Heart left ventricle (tissue), 13 donors: ENCODE measurements at regions not wholly inside any gene's neighbourhood (a gene's known extent, or its start where the extent isn't known, plus 50 kb on each side); places are given as distances from the start of the nearest gene placed in this dataset.

Experiments
- POLR2A ChIP-seq, 2 donors: fragments of 450-650 bp; IDR thresholded peaks; one replicate each; pipeline ENCODE4 v1.6.1; 2017; ENCODE audit warnings: antibody characterized with exemption in 2 of 2, mild to moderate bottlenecking in 2 of 2, moderate library complexity in 2 of 2
- TF ChIP-seq, protein P1 (sequence below), 12 donors: fragments of 200-600 bp; sonication (generic) in 4 of 12; IDR thresholded peaks; one replicate each; pipeline versions ENCODE4 v1.5.0 to v1.8.0; 2018 to 2022; ENCODE audit warnings: antibody characterized with exemption in 12 of 12, mild to moderate bottlenecking in 5 of 12
- donor health status: ischemic (EF 13 %, LVEDD 7.1; RV severe dilation, severe dysfunction).
- donor health status: DM: no; HTN: yes; CAD: no.
- donor health status: DM: no; HTN: no; CAD: no.
- donor health status: ischemic (EF 25% LVEDD 6.9; RV normal size, moderate dysfunction).
- donor health status: ischemic (EF 25% LVEDD 5.7; RV mildly dilated, moderate dysfunction).
- donor health status: ischemic (EF 35%, LVEDD 5.7; RV mildly dilated, moderate dysfunction).
- donor health status: nonischemic (EF 11% LVEDD 7.7; RV severe dilation, severe dysfunction).
- donor health status: DM: yes; HTN: yes; CAD: no.
- donor health status: PGD.
- donor health status: ischemic (EF 29% LVEDD 5.4; RV normal size, mild dysfunction).
- donor health status: nonischemic (EF 23%, LVEDD 6.1; RV moderate dilation, normal function).

GRCh38 chr1:11594625-11595024, 59.6 kb downstream of the FBXO2 start:
- TF ChIP-seq, protein P1, sequence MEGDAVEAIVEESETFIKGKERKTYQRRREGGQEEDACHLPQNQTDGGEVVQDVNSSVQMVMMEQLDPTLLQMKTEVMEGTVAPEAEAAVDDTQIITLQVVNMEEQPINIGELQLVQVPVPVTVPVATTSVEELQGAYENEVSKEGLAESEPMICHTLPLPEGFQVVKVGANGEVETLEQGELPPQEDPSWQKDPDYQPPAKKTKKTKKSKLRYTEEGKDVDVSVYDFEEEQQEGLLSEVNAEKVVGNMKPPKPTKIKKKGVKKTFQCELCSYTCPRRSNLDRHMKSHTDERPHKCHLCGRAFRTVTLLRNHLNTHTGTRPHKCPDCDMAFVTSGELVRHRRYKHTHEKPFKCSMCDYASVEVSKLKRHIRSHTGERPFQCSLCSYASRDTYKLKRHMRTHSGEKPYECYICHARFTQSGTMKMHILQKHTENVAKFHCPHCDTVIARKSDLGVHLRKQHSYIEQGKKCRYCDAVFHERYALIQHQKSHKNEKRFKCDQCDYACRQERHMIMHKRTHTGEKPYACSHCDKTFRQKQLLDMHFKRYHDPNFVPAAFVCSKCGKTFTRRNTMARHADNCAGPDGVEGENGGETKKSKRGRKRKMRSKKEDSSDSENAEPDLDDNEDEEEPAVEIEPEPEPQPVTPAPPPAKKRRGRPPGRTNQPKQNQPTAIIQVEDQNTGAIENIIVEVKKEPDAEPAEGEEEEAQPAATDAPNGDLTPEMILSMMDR (IDR thresholded peaks at IDR 0.05), result no peak
- TF ChIP-seq POLR2A (IDR thresholded peaks at IDR 0.05), result no peak
